HG02571 (cell line): ENCODE measurements at regions not wholly inside any gene's neighbourhood (a gene's known extent, or its start where the extent isn't known, plus 50 kb on each side); places are given as distances from the start of the nearest gene placed in this dataset.
"Not testable (repeated sequence)": the region's sequence is repeated elsewhere in the genome, so short reads cannot be mapped to it uniquely, and the experiment has no call there.

Experiments used
- ATAC-seq: cut with Tn5 transposase; IDR thresholded peaks from one replicate; pipeline ENCODE4 v1.9.1; 2021; ENCODE audit warnings: mild to moderate bottlenecking, moderate library complexity; ENCODE audit not compliant: unreplicated experiment

- ATAC-seq, result no peak
Observed at GRCh38 chr6:27149150-27149549, 98.4 kb upstream of the PRSS16 start.

GRCh38 chr6:27154696-27155095 is 92.8 kb upstream of the PRSS16 start:
- no peak for ATAC-seq

GRCh38 chr6:27156874-27157458 is 90.5 kb upstream of the PRSS16 start:
- ATAC-seq, result no peak

- ATAC-seq, result peak; percentile 57
Observed at GRCh38 chr6:27157459-27158315, 89.8 kb upstream of the PRSS16 start.

- ATAC-seq, result no peak
Observed at GRCh38 chr6:27158316-27158643, 89.2 kb upstream of the PRSS16 start.

- no peak for ATAC-seq
Observed at GRCh38 chr6:27159725-27160124, 87.8 kb upstream of the PRSS16 start.

GRCh38 chr6:27161115-27161514 is 86.4 kb upstream of the PRSS16 start:
- ATAC-seq, result no peak

GRCh38 chr6:27161603-27161945 is 85.9 kb upstream of the PRSS16 start:
- no peak for ATAC-seq

GRCh38 chr6:27161946-27162603 is 85.4 kb upstream of the PRSS16 start:
- no peak for ATAC-seq

GRCh38 chr6:27163834-27164233 is 83.7 kb upstream of the PRSS16 start:
- ATAC-seq, result no peak

- no peak for ATAC-seq
Observed at GRCh38 chr6:27168108-27168507, 79.4 kb upstream of the PRSS16 start.

GRCh38 chr6:27168586-27169443 is 78.7 kb upstream of the PRSS16 start:
- ATAC-seq, result no peak

GRCh38 chr6:27172524-27173231 is 74.8 kb upstream of the PRSS16 start:
- ATAC-seq, result not testable (repeated sequence)

GRCh38 chr6:27173232-27173601 is 74.3 kb upstream of the PRSS16 start:
- ATAC-seq, result not testable (repeated sequence)

- no peak for ATAC-seq
Observed at GRCh38 chr6:27174958-27175357, 72.5 kb upstream of the PRSS16 start.

GRCh38 chr6:27176096-27176495 is 71.4 kb upstream of the PRSS16 start:
- no peak for ATAC-seq

GRCh38 chr6:27176523-27177484 is 70.7 kb upstream of the PRSS16 start:
- peak; percentile 48 for ATAC-seq

GRCh38 chr6:27177485-27178406 is 69.8 kb upstream of the PRSS16 start:
- ATAC-seq, result peak; percentile 75

GRCh38 chr6:27178407-27178730 is 69.1 kb upstream of the PRSS16 start:
- ATAC-seq, result no peak
